ENCODE measurements at regions not wholly inside any gene's neighbourhood (a gene's known extent, or its start where the extent isn't known, plus 50 kb on each side); places are given as distances from the start of the nearest gene placed in this dataset.

- DNase-seq (ENCODE audit: low read depth in 3 of 3, low spot score in 1 of 3): no peak
Observed at GRCh38 chr3:195005759-195006510, 265.0 kb downstream of the XXYLT1 start.

DNA sequence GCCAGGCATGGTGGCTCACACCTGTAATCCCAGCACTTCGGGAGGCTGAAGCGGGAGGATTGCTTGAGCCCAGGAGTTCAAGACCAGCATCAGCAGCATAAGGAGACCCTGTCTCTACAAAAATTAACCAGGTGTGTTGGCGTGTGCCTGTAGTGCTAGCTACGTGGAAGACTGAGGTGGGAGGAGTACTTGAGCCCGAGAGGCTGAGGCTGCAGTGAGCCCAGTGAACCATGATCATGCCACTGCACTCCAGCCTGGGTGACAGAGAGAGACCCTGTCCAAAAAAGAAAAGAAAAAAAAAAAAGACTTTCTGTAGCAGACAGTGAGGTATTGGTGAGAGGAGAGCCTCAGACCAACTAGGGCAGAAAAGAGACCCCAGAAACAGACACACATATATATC is 263.8 kb downstream of the XXYLT1 start:
- no peak for DNase-seq (ENCODE audit: low read depth in 3 of 3, low spot score in 1 of 3)

DNA sequence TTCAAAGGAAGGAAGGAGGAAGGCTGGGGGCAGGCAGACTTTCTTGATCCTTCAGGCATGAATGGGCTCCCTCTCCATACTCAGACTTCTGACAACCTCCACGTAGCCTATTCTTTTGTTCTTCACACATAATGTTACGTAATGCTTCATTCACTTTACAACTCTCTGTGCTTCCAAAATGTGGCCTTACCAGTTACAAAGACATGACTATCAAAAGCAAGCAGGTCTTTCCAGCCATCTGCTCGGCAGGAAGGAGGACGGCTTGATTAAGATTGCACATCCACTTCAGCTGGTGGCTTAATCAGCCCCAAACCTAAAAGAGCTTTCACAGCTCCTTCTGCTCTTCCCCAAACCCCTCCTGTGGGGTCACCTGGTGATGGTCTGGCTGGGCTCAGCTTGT is 263.2 kb downstream of the XXYLT1 start:
- DNase-seq (ENCODE audit: low read depth in 3 of 3, low spot score in 1 of 3): no peak

DNA sequence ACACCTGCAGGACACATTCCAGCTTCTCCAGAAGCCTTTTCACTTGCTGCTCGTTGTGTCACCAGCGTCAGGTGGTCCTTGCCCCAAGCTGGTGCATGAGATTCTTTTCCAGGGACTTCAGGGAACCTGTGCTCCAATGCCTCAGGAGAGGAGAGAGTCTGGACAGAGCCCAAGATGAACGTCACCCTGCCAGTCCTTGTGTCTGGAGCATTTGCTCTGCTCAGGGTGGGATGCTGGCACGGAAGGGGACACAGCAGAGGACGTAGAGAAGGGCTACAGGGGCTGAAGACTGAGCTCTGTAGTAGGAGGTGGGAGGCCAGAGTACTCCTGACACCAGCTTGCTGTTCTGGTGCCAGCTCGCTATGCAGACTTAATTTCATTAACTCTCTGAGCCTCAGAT is 262.1 kb downstream of the XXYLT1 start:
- DNase-seq (ENCODE audit: low read depth in 3 of 3, low spot score in 1 of 3): no peak

DNA sequence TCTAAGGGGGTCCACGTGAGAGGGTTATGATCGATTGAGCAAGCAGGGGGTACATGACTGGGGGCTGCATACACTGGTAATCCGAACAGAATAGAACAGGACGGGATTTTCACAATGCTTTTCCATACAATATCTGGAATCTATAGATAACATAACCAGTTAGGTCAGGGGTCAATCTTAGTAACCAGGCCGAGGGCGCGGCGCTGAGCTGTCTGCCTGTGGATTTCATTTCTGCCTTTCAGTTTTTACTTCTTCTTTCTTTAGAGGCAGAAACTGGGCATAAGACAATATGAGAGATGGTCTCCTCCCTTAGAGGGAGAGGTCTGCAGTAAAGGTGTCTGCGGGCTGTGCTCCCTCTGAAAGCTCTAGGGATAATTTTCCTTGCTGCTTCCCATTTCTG is 261.3 kb downstream of the XXYLT1 start:
- DNase-seq (ENCODE audit: low read depth in 3 of 3, low spot score in 1 of 3): no peak

DNA sequence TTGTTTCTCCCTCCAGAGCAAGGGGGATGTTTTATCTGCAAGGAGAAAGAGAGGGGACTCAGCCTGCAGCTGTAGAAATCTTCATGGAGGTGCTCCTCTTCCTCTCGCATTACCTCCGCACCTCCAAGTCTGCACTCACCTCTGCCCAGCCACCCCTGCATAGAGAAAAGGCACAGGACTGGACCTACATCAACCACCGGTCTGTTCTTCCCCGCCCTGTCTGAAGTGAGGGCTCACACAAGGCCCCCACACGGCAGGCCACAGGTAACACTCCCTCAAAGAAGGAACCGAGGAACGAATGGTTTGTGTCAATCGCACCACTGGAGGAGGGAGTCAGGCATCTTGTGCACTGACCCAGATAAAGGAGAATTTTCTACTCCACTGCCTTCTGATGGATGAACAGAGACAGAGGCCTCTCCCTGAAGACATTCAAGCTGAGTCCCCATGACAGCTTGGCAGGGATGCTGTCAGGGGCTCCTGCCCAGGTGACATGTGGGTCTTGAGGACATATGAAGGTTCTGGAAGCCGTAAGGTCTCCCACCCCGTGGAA is 260.3 kb downstream of the XXYLT1 start:
- DNase-seq (ENCODE audit: low read depth in 3 of 3, low spot score in 1 of 3): no peak

- no peak for DNase-seq (ENCODE audit: low read depth in 3 of 3, low spot score in 1 of 3)
Observed at GRCh38 chr3:195011231-195011834, 259.6 kb downstream of the XXYLT1 start.

- no peak for DNase-seq (ENCODE audit: low read depth in 3 of 3, low spot score in 1 of 3)
Observed at GRCh38 chr3:195012100-195012499, 258.9 kb downstream of the XXYLT1 start.

DNA sequence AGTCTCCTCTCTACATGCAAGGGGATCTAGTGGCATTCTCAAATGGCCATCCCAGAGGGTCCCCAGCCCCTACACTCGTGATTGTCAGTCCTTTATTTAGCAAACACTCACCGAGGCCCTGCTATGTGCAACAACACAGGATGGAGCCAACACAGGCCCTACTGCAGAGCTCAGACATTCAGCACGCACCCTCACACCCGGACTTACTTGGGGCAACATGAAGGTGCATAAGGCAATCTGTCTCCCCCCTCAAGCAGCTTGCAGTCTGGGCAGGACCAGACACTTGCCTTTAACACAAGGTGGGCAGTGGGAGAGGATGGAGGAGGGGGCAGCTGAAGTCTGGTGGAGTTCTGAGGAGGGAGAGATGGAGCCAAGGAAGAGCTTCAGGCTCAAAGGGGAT is 258.4 kb downstream of the XXYLT1 start:
- no peak for DNase-seq (ENCODE audit: low read depth in 3 of 3, low spot score in 1 of 3)

DNA sequence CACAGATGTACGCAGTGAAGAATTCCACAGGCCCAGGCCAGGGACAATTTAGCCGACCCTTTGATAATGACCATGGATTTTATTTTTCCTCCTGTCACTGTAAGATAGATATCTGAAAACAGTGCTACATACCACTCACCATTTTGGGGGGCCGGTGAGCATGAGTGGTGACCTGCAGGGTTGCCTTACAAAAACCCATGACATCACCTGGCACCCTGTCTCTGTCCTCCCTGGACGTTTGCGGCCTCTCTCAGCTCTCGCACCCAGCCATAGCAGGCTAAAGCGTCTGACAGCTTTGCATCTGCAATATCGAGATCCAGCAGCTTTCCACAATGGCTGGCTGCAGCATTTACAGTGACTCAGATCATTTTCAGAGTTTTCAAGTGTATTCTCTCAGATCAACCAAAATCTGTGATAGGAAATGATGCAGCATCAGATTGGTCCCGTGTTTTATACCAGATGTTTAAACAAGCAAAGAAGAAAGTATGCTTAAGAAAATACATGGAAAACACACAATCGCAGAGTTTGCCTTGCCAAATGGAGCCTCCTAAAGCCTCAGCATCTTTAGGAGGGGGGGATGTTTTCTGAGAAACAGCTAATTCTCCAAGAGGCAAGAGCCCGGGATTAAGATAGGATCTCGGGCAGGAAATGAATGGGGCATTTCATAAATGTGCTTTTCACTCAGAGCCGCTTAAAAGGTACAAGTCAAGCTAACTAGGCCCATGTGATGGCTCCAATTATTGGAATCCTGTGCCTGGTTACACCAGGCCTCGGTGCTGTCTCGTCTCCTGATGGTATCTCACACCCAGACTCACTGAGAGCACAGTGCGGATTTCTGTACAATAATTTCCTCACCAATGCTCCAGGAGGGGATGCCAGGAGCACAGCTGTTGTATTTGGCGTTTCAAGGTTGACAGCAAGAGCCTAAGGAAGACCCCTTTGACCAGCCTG is 257.3 kb downstream of the XXYLT1 start:
- no peak for DNase-seq (ENCODE audit: low read depth in 3 of 3, low spot score in 1 of 3)

GRCh38 chr3:195015021-195015420 is 255.9 kb downstream of the XXYLT1 start:
- no peak for DNase-seq (ENCODE audit: low read depth in 3 of 3, low spot score in 1 of 3)

DNA sequence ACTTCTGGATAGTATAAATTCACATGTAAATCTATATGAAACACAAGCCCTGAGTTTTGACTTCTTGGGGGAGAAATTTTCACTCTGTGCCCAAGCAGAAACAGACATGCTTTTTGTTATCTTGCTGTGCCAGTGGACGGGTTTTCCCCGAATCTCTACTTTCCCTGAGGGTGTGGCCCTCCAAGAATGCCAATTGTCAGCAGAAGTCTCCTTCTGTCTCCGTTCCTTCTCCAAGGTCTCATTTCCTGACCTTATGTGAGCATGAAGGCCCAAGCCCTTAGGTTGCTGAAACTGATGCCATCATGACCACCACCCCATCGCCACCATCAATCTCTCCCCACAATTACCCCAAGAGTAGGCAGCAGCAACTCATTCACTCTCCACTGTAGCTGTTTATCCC is 253.8 kb downstream of the XXYLT1 start:
- DNase-seq (ENCODE audit: low read depth in 3 of 3, low spot score in 1 of 3): no peak
